Left lung (tissue), 4 donors: ENCODE measurements at regions not wholly inside any gene's neighbourhood (a gene's known extent, or its start where the extent isn't known, plus 50 kb on each side); places are given as distances from the start of the nearest gene placed in this dataset.

Source experiments
- ATAC-seq: fragments of 200-7000 bp; cut with Tn5 transposase; one replicate; pipeline ENCODE4 v1.9.1; 2020; ENCODE audit warnings: moderate library complexity
- DNase-seq, 4 donors: peaks; one replicate each; pipeline ENCODE4 v3.0.0-alpha.2; 2013 to 2020
- H3K27ac ChIP-seq, 2 donors: fragments of 200-600 bp; sonication (generic) in 1 of 2; one replicate each; pipeline versions ENCODE4 v1.5.0 to v1.8.0; 2020 to 2021
- H3K27me3 ChIP-seq, 2 donors: fragments of 200-600 bp; sonication (generic) in 1 of 2; one replicate each; pipeline versions ENCODE4 v1.5.0 to v1.8.0; 2020 to 2021
- H3K36me3 ChIP-seq, 2 donors: fragments of 200-600 bp; sonication (generic) in 1 of 2; one replicate each; pipeline versions ENCODE4 v1.5.0 to v1.8.0; 2020 to 2021
- H3K4me1 ChIP-seq, 2 donors: fragments of 200-600 bp; one replicate each; pipeline ENCODE4 v1.8.0; 2021
- H3K4me3 ChIP-seq, 2 donors: fragments of 200-600 bp; sonication (generic) in 1 of 2; one replicate each; pipeline versions ENCODE4 v1.5.0 to v1.8.0; 2020 to 2021; ENCODE audit warnings: mild to moderate bottlenecking in 1 of 2
- H3K9me3 ChIP-seq, 2 donors: fragments of 200-600 bp; sonication (generic) in 1 of 2; one replicate each; pipeline versions ENCODE4 v1.5.0 to v1.8.0; 2020 to 2021
- CTCF ChIP-seq, 2 donors: fragments of 200-600 bp; sonication (generic) in 1 of 2; IDR thresholded peaks; one replicate each; pipeline versions ENCODE4 v1.5.0 to v1.8.0; 2021; ENCODE audit warnings: antibody characterized with exemption in 2 of 2
- intact Hi-C, 2 donors: fragments of 100-400 bp; cut with DNase I; formaldehyde crosslinking; loops; one replicate each; pipeline versions ENCODE4 v1.11.2 to v1.14.2; 2022
- donor health status: DM: no; HTN: yes; CAD: no.
- donor health status: DM: no; HTN: no; CAD: no.

- no peaks in the 10 kb centered on the region for H3K9me3 ChIP-seq
- H3K36me3 ChIP-seq, result no peaks in the 10 kb centered on the region
- TF ChIP-seq CTCF (IDR thresholded peaks at IDR 0.05), result no peak
- intact Hi-C loops, result no loop called here
- H3K27me3 ChIP-seq, result peaks cover 0 to 8% of the 10 kb centered on the region in 2 donors
- H3K4me3 ChIP-seq, result no peak overlapping the region
- H3K4me1 ChIP-seq, result no peaks in the 10 kb centered on the region
- H3K27ac ChIP-seq, result no peak overlapping the region
- no peak for DNase-seq
- no peak for ATAC-seq
Observed at GRCh38 chr5:116856271-116856670, 281.6 kb upstream of the SEMA6A start.

DNA sequence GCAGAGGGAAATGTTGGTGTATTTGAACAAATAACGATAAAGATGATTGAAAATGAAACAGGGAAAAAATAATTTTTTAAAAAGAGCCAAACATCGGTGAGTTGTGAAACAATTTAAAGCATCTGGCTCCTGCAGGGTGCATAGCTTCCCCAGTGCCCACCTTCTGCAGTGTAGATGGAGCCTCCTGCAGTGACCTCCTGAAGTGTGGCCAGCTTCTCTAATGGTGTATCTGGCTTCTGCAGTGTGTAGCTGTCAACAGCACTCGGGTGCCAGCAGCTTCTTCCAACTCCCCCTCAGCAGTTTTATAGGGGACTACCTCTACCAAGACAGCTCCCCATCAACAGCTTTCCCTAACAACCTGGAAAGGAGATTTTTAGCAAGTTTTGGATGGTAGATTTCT is 279.4 kb upstream of the SEMA6A start:
- no peak for TF ChIP-seq CTCF (IDR thresholded peaks at IDR 0.05)
- DNase-seq, result no peak
- Histone ChIP-seq H3K27me3 (peaks cover 0 to 4% of the 10 kb centered on the region in 2 donors), H3K4me3 (no peak overlapping the region), H3K4me1 (no peaks in the 10 kb centered on the region), H3K9me3 (no peaks in the 10 kb centered on the region), H3K36me3 (no peaks in the 10 kb centered on the region), H3K27ac (no peak overlapping the region)
- ATAC-seq, result no peak
- intact Hi-C loops, result no loop called here

GRCh38 chr5:116848954-116849581 is 274.4 kb upstream of the SEMA6A start:
- DNase-seq (no peak), ATAC-seq (no peak)
- Histone ChIP-seq H3K27me3 (no peaks in the 10 kb centered on the region), H3K9me3 (peaks cover 0 to 2% of the 10 kb centered on the region in 2 donors), H3K36me3 (no peaks in the 10 kb centered on the region), H3K27ac (no peak overlapping the region), H3K4me1 (no peaks in the 10 kb centered on the region), H3K4me3 (no peak overlapping the region)
- no peak for TF ChIP-seq CTCF (IDR thresholded peaks at IDR 0.05)
- intact Hi-C loops, result no loop called here

DNA sequence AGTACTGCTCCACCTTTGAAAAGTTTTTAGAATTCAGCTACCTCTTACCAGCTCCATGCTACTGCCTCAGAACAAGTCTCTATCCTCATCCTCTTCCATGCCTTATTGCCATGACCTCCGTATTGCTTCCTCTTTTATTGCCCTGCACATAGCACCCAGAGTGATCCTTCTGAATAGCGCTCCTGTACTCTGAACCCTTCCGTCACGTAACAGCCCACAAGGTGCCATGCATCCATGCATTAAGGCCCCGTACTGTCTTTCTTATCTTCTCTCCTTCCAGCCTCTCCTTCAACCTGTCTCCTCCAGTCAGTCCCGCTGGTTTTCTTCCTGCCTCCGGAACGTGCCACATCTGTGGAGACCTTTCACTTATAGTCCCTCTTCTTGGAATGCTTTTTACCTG is 273.3 kb upstream of the SEMA6A start:
- no peaks in the 10 kb centered on the region for H3K27me3 ChIP-seq
- H3K4me3 ChIP-seq, result no peak overlapping the region
- no peaks in the 10 kb centered on the region for H3K36me3 ChIP-seq
- H3K27ac ChIP-seq, result no peak overlapping the region
- no peak for ATAC-seq
- DNase-seq, result no peak
- no peak for TF ChIP-seq CTCF (IDR thresholded peaks at IDR 0.05)
- peaks cover 0 to 2% of the 10 kb centered on the region in 2 donors for H3K9me3 ChIP-seq
- H3K4me1 ChIP-seq, result no peaks in the 10 kb centered on the region
- intact Hi-C loops, result no loop called here

GRCh38 chr5:116844015-116844414 is 269.4 kb upstream of the SEMA6A start:
- ATAC-seq, result no peak

More at GRCh38 chr5:116844015-116844414, 269.4 kb upstream of the SEMA6A start:
- Histone ChIP-seq H3K4me3 (no peak overlapping the region), H3K27ac (no peak overlapping the region), H3K36me3 (no peaks in the 10 kb centered on the region), H3K4me1 (no peaks in the 10 kb centered on the region), H3K27me3 (no peaks in the 10 kb centered on the region), H3K9me3 (peaks cover 0 to 2% of the 10 kb centered on the region in 2 donors)
- intact Hi-C loops, result no loop called here
- no peak for DNase-seq
- TF ChIP-seq CTCF (IDR thresholded peaks at IDR 0.05), result no peak
